NT2/D1 (cell line): ENCODE measurements at regions not wholly inside any gene's neighbourhood (a gene's known extent, or its start where the extent isn't known, plus 50 kb on each side); places are given as distances from the start of the nearest gene placed in this dataset.

Experiments used
- YY1 ChIP-seq: IDR thresholded peaks from 2 replicates; pipeline ENCODE4 v1.6.1; 2011; ENCODE audit not compliant: insufficient read length, insufficient read depth
- ZNF274 ChIP-seq: IDR thresholded peaks from 2 replicates; pipeline ENCODE4 v1.6.1; 2011; ENCODE audit warnings: mild to moderate bottlenecking, low read depth, low read length

GRCh38 chr1:5242850-5243249 lies 588.4 kb downstream of the AJAP1 start:
- TF ChIP-seq YY1: no peak
- TF ChIP-seq ZNF274: no peak
